ENCODE measurements at regions not wholly inside any gene's neighbourhood (a gene's known extent, or its start where the extent isn't known, plus 50 kb on each side); places are given as distances from the start of the nearest gene placed in this dataset.

- Histone ChIP-seq H3K27me3 (replicated peaks; ENCODE audit: control insufficient read depth, insufficient read depth, low read length) (no peaks in the 10 kb centered on the region), H3K4me1 (no peaks in the 10 kb centered on the region), H3K36me3 (ENCODE audit: control insufficient read depth, insufficient read depth, low read length) (no peaks in the 10 kb centered on the region), H3K4me3 (ENCODE audit: low read depth, low read length) (no peak overlapping the region), H3K9me3 (no peaks in the 10 kb centered on the region)
- intact Hi-C loops (cut with micrococcal nuclease; ENCODE audit: unreplicated experiment) = no loop called here
- no peaks in the 10 kb centered on the region for H3K36me3 Mint-ChIP-seq (ENCODE audit: insufficient read depth, unreplicated experiment)
- TF ChIP-seq CTCF (IDR thresholded peaks at IDR 0.05; ENCODE audit: insufficient read depth in 1 of 2, low read depth in 1 of 2, low read length in 1 of 2, severe bottlenecking in 1 of 2, unreplicated experiment in 1 of 2) = no peak
- ChIA-PET POLR2A (no interaction called here), CTCF (no interaction called here)
- no peak overlapping the region for H3K4me3 Mint-ChIP-seq (ENCODE audit: unreplicated experiment)
- no peak for DNase-seq
- no peaks in the 10 kb centered on the region for H3K9me3 Mint-ChIP-seq (ENCODE audit: unreplicated experiment)
- H3K27me3 Mint-ChIP-seq (ENCODE audit: insufficient read depth, unreplicated experiment) = no peaks in the 10 kb centered on the region
- H3K4me1 Mint-ChIP-seq (ENCODE audit: low read depth, unreplicated experiment) = no peaks in the 10 kb centered on the region
- BruUV-seq (replicated peaks) = no TSS peak
- no peak overlapping the region for H3K27ac Mint-ChIP-seq (ENCODE audit: unreplicated experiment)
Measured at GRCh38 chrX:65883556-65883955, 156.3 kb downstream of the VSIG4 start.

- Histone ChIP-seq H3K27me3 (replicated peaks; ENCODE audit: control insufficient read depth, insufficient read depth, low read length) (no peaks in the 10 kb centered on the region), H3K9me3 (no peaks in the 10 kb centered on the region), H3K4me1 (no peaks in the 10 kb centered on the region), H3K4me3 (ENCODE audit: low read depth, low read length) (no peak overlapping the region), H3K36me3 (ENCODE audit: control insufficient read depth, insufficient read depth, low read length) (no peaks in the 10 kb centered on the region)
- CTCF ChIA-PET = no interaction called here
- H3K36me3 Mint-ChIP-seq (ENCODE audit: insufficient read depth, unreplicated experiment) = no peaks in the 10 kb centered on the region
- no TSS peak for BruUV-seq (replicated peaks)
- H3K9me3 Mint-ChIP-seq (ENCODE audit: unreplicated experiment) = no peaks in the 10 kb centered on the region
- TF ChIP-seq CTCF (IDR thresholded peaks at IDR 0.05; ENCODE audit: insufficient read depth in 1 of 2, low read depth in 1 of 2, low read length in 1 of 2, severe bottlenecking in 1 of 2, unreplicated experiment in 1 of 2) = no peak
- no peaks in the 10 kb centered on the region for H3K27me3 Mint-ChIP-seq (ENCODE audit: insufficient read depth, unreplicated experiment)
- no peaks in the 10 kb centered on the region for H3K4me1 Mint-ChIP-seq (ENCODE audit: low read depth, unreplicated experiment)
- H3K4me3 Mint-ChIP-seq (ENCODE audit: unreplicated experiment) = no peak overlapping the region
- no peak overlapping the region for H3K27ac Mint-ChIP-seq (ENCODE audit: unreplicated experiment)
- intact Hi-C loops (cut with micrococcal nuclease; ENCODE audit: unreplicated experiment) = no loop called here
- POLR2A ChIA-PET = no interaction called here
- DNase-seq = no peak
Measured at GRCh38 chrX:65879977-65880799, 159.7 kb downstream of the VSIG4 start.

- ChIA-PET POLR2A (no interaction called here), CTCF (no interaction called here)
- Histone ChIP-seq H3K4me1 (no peaks in the 10 kb centered on the region), H3K4me3 (ENCODE audit: low read depth, low read length) (no peak overlapping the region), H3K9me3 (no peaks in the 10 kb centered on the region), H3K36me3 (ENCODE audit: control insufficient read depth, insufficient read depth, low read length) (no peaks in the 10 kb centered on the region), H3K27me3 (replicated peaks; ENCODE audit: control insufficient read depth, insufficient read depth, low read length) (no peaks in the 10 kb centered on the region)
- H3K27me3 Mint-ChIP-seq (ENCODE audit: insufficient read depth, unreplicated experiment) = no peaks in the 10 kb centered on the region
- no peaks in the 10 kb centered on the region for H3K36me3 Mint-ChIP-seq (ENCODE audit: insufficient read depth, unreplicated experiment)
- TF ChIP-seq CTCF (IDR thresholded peaks at IDR 0.05; ENCODE audit: insufficient read depth in 1 of 2, low read depth in 1 of 2, low read length in 1 of 2, severe bottlenecking in 1 of 2, unreplicated experiment in 1 of 2) = no peak
- no peaks in the 10 kb centered on the region for H3K4me1 Mint-ChIP-seq (ENCODE audit: low read depth, unreplicated experiment)
- no peak overlapping the region for H3K27ac Mint-ChIP-seq (ENCODE audit: unreplicated experiment)
- BruUV-seq (replicated peaks) = no TSS peak
- no peaks in the 10 kb centered on the region for H3K9me3 Mint-ChIP-seq (ENCODE audit: unreplicated experiment)
- intact Hi-C loops (cut with micrococcal nuclease; ENCODE audit: unreplicated experiment) = no loop called here
- H3K4me3 Mint-ChIP-seq (ENCODE audit: unreplicated experiment) = no peak overlapping the region
- DNase-seq = no peak
Measured at GRCh38 chrX:65878456-65878855, 161.4 kb downstream of the VSIG4 start.
